Epithelial cell of prostate (primary cell): ENCODE measurements at regions not wholly inside any gene's neighbourhood (a gene's known extent, or its start where the extent isn't known, plus 50 kb on each side); places are given as distances from the start of the nearest gene placed in this dataset.

Experiments
- DNase-seq: peaks from one replicate; pipeline ENCODE4 v3.0.0-alpha.2; 2011; ENCODE audit warnings: low read depth, low spot score
- H3K27ac ChIP-seq: fragments of 450-650 bp; 2 replicates; pipeline ENCODE4 v1.5.1; 2017; ENCODE audit warnings: mild to moderate bottlenecking

- no peak for DNase-seq
Observed at GRCh38 chr11:110034806-110035205, 58.4 kb upstream of the ZC3H12C start.

GRCh38 chr11:110035357-110035756 is 57.8 kb upstream of the ZC3H12C start:
- no peak overlapping the region for H3K27ac ChIP-seq
- no peak for DNase-seq

More at GRCh38 chr11:110034806-110035205, 58.4 kb upstream of the ZC3H12C start:
- H3K27ac ChIP-seq, result no peak overlapping the region

- DNase-seq, result no peak
- H3K27ac ChIP-seq, result no peak overlapping the region
Observed at GRCh38 chr11:110038201-110038600, 55.0 kb upstream of the ZC3H12C start.
